Lower leg skin (tissue), 4 donors: ENCODE measurements at regions not wholly inside any gene's neighbourhood (a gene's known extent, or its start where the extent isn't known, plus 50 kb on each side); places are given as distances from the start of the nearest gene placed in this dataset.

ENCODE experiments used
- DNase-seq, 2 donors: peaks; one replicate each; pipeline ENCODE4 v3.0.0-alpha.2; 2019; ENCODE audit warnings: low spot score in 2 of 2
- H3K4me3 ChIP-seq: fragments of 200-600 bp; sonication (generic); 2 replicates; pipeline ENCODE4 v1.5.1; 2017; ENCODE audit warnings: mild to moderate bottlenecking, low read depth; ENCODE audit not compliant: poor library complexity, severe bottlenecking
- POLR2A ChIP-seq, 2 donors: fragments of 450-650 bp; IDR thresholded peaks; one replicate each; pipeline ENCODE4 v1.6.1; 2016 to 2017; ENCODE audit warnings: antibody characterized with exemption in 2 of 2, mild to moderate bottlenecking in 1 of 2, moderate library complexity in 1 of 2
- WGBS, 2 donors: methylation state at CpG; one replicate each; pipeline ENCODE4 v1.1.5; 2018; 5-methylcytosine and 5-hydroxymethylcytosine counted together
- intact Hi-C: fragments of 100-400 bp; cut with DNase I; formaldehyde crosslinking; loops from one replicate; pipeline ENCODE4 v1.15.0; 2023; ENCODE audit warnings: low total_unique reads
- TF ChIP-seq, protein P1 (sequence below), 3 donors: fragments of 450-650 bp; IDR thresholded peaks; one replicate each; pipeline ENCODE4 v1.5.1; 2016; ENCODE audit warnings: antibody characterized with exemption in 3 of 3, mild to moderate bottlenecking in 3 of 3, moderate library complexity in 2 of 3

- no peak for DNase-seq
- WGBS, 2 donors: 63 to 83% methylated on average over 3 of the region's 3 CpGs
- H3K4me3 ChIP-seq: no peak overlapping the region
- TF ChIP-seq, protein P1, sequence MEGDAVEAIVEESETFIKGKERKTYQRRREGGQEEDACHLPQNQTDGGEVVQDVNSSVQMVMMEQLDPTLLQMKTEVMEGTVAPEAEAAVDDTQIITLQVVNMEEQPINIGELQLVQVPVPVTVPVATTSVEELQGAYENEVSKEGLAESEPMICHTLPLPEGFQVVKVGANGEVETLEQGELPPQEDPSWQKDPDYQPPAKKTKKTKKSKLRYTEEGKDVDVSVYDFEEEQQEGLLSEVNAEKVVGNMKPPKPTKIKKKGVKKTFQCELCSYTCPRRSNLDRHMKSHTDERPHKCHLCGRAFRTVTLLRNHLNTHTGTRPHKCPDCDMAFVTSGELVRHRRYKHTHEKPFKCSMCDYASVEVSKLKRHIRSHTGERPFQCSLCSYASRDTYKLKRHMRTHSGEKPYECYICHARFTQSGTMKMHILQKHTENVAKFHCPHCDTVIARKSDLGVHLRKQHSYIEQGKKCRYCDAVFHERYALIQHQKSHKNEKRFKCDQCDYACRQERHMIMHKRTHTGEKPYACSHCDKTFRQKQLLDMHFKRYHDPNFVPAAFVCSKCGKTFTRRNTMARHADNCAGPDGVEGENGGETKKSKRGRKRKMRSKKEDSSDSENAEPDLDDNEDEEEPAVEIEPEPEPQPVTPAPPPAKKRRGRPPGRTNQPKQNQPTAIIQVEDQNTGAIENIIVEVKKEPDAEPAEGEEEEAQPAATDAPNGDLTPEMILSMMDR (IDR thresholded peaks at IDR 0.05): no peak
- no peak for TF ChIP-seq POLR2A (IDR thresholded peaks at IDR 0.05)
- intact Hi-C loops: no loop called here
Measured at GRCh38 chr9:96125624-96126023, 176.4 kb downstream of the HSD17B3 start.

- TF ChIP-seq POLR2A (IDR thresholded peaks at IDR 0.05): no peak
- intact Hi-C loops: no loop called here
- H3K4me3 ChIP-seq: no peak overlapping the region
- whole genome bisulfite sequencing, 2 donors: 78% methylated on average over 3 of the region's 3 CpGs
- DNase-seq: no peak
Measured at GRCh38 chr9:96122751-96123150, 179.2 kb downstream of the HSD17B3 start.

DNA sequence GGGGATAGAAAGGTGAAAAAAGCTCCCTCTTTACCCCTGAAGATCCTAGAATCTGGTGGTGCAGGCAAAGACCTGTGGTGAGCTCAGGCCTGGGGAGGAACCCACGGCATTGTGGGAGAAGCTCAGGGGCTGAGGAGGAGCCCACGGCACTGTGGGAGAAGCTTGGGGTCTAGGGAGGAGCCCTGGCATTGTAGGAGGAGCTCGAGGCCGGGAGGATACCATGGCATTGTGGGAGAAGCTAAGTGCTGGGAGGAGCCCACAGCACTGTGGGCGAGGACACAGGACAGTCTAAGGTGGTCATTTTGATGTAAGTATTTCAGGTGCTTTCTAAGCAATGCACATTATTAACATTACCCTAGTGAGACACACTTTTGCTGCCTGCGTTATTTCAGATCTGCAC, 179.7 kb downstream of the HSD17B3 start:
- no peak overlapping the region for H3K4me3 ChIP-seq
- DNase-seq: no peak
- WGBS, 2 donors: 75 to 76% methylated on average over 6 of the region's 6 CpGs
- TF ChIP-seq POLR2A (IDR thresholded peaks at IDR 0.05): no peak
- TF ChIP-seq, protein P1 (IDR thresholded peaks at IDR 0.05): no peak
- intact Hi-C loops: no loop called here

GRCh38 chr9:96121136-96121535, 180.8 kb downstream of the HSD17B3 start:
- H3K4me3 ChIP-seq: no peak overlapping the region
- TF ChIP-seq, protein P1 (IDR thresholded peaks at IDR 0.05): no peak
- TF ChIP-seq POLR2A (IDR thresholded peaks at IDR 0.05): no peak
- 51 to 56% methylated on average over 2 of the region's 2 CpGs for WGBS, 2 donors
- DNase-seq: no peak
- intact Hi-C loops: no loop called here

- 82 to 86% methylated on average over 6 of the region's 6 CpGs for WGBS, 2 donors
- TF ChIP-seq, protein P1 (IDR thresholded peaks at IDR 0.05): no peak
- no peak for TF ChIP-seq POLR2A (IDR thresholded peaks at IDR 0.05)
- no peak for DNase-seq
- intact Hi-C loops: no loop called here
- no peak overlapping the region for H3K4me3 ChIP-seq
Measured at GRCh38 chr9:96117398-96118080, 184.4 kb downstream of the HSD17B3 start.

DNA sequence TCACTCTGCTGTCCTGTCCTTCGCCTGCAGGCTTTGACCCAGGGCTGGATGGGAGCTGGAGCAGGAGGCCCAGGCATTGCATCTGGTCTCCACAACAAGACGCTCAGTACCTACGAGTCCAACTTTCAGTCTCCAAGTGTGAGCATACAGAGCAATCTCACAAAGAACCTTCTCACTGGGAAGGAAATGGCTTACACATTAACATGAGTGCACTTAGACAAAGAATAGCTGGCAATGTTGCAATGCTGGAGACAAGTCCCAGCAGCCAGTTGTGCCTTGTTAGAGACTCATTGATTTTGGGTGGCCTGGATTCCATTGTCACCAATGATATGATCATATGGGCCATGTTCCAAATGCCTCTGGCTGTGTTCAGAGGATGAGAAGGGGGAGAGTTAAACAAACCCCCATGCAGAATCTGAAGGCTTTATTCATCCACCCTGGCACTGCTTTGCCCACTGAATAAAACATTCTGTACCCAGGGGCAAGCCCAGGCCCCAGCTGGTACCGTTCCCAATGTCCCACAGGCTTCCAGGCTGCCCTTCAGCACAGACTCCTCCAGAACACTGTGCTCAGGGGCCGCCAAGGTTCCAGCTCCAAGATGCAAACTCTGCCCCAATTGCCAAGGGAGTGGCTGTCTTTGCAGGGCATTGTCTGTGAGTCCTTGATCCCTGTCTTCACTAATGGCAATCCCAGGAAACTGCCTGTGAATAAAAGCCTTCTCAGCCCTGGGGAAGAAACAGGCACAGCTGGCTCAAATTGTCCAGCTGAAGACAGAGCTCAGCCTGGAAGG, 185.5 kb downstream of the HSD17B3 start:
- 28 to 42% methylated on average over 5 of the region's 5 CpGs for WGBS, 2 donors
- H3K4me3 ChIP-seq: no peak overlapping the region
- no peak for TF ChIP-seq POLR2A (IDR thresholded peaks at IDR 0.05)
- TF ChIP-seq, protein P1 (IDR thresholded peaks at IDR 0.05): no peak
- peak in 1 of 2 donors; percentile 84 for DNase-seq
- intact Hi-C loops: no loop called here
